Neural progenitor cell (in vitro differentiated cells): ENCODE measurements at regions not wholly inside any gene's neighbourhood (a gene's known extent, or its start where the extent isn't known, plus 50 kb on each side); places are given as distances from the start of the nearest gene placed in this dataset.

Experiments used
- EZH2 ChIP-seq: fragments of 200-600 bp; sonication (generic); IDR thresholded peaks from 2 replicates; pipeline ENCODE4 v1.6.1; 2017; ENCODE audit warnings: antibody characterized with exemption, mild to moderate bottlenecking, moderate library complexity
- EZH2phosphoT487 ChIP-seq: fragments of 200-600 bp; sonication (generic); IDR thresholded peaks from 2 replicates; pipeline ENCODE4 v1.6.1; 2017; ENCODE audit warnings: antibody characterized with exemption
- TF ChIP-seq, protein P1 (sequence below): fragments of 200-600 bp; sonication (generic); IDR thresholded peaks from 2 replicates; pipeline ENCODE4 v1.5.1; 2017; ENCODE audit warnings: antibody characterized with exemption, mild to moderate bottlenecking

DNA sequence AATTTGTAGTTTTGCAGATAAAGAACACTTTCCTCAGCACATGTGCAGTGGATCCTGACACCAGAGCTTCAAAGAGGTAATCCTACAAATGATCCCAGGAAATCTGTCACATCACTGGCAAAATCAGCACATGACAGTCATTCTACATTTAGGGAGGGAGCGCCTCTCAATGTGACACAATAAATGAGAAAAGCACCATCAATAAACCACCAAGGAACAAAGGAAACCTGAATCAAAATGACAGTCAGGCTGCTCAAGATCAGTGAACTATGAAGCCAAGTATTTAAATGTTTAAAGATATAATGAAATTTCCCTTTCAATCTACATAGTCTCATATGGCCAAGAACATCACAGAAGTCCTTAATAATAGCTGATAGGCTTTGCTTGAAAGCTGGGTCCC, 119.5 kb downstream of the LRRN1 start:
- TF ChIP-seq, protein P1, sequence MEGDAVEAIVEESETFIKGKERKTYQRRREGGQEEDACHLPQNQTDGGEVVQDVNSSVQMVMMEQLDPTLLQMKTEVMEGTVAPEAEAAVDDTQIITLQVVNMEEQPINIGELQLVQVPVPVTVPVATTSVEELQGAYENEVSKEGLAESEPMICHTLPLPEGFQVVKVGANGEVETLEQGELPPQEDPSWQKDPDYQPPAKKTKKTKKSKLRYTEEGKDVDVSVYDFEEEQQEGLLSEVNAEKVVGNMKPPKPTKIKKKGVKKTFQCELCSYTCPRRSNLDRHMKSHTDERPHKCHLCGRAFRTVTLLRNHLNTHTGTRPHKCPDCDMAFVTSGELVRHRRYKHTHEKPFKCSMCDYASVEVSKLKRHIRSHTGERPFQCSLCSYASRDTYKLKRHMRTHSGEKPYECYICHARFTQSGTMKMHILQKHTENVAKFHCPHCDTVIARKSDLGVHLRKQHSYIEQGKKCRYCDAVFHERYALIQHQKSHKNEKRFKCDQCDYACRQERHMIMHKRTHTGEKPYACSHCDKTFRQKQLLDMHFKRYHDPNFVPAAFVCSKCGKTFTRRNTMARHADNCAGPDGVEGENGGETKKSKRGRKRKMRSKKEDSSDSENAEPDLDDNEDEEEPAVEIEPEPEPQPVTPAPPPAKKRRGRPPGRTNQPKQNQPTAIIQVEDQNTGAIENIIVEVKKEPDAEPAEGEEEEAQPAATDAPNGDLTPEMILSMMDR: no peak
- TF ChIP-seq EZH2phosphoT487 (no peak), EZH2 (no peak)
